ENCODE measurements at regions not wholly inside any gene's neighbourhood (a gene's known extent, or its start where the extent isn't known, plus 50 kb on each side); places are given as distances from the start of the nearest gene placed in this dataset.
A peak's percentile ranks its signal among the peaks of the same experiment; 100 is the strongest.

GRCh38 chr7:106520962-106521514 lies 139.9 kb downstream of the CCDC71L start:
- CTCF ChIA-PET: interaction anchor here (0.6 to 0.7 kb wide), 5 partner anchors 16 to 568 kb away, joined by 3 to 9 read pairs (median 4); no protein-coding TSS in a partner anchor
- Mint-ChIP-seq H3K4me3 (ENCODE audit: low read depth, unreplicated experiment) (no peak overlapping the region), H3K9me3 (ENCODE audit: low read depth, unreplicated experiment) (no peaks in the 10 kb centered on the region), H3K4me1 (ENCODE audit: low read depth, unreplicated experiment) (no peaks in the 10 kb centered on the region), H3K36me3 (ENCODE audit: insufficient read depth, unreplicated experiment) (no peaks in the 10 kb centered on the region), H3K27me3 (ENCODE audit: unreplicated experiment) (peaks cover 14% of the 10 kb centered on the region), H3K27ac (ENCODE audit: unreplicated experiment) (no peak overlapping the region)
- no TSS peak for BruUV-seq (replicated peaks)
- TF ChIP-seq CTCF (IDR thresholded peaks at IDR 0.05; ENCODE audit: unreplicated experiment): no peak
- intact Hi-C loops (cut with micrococcal nuclease; ENCODE audit: unreplicated experiment): loop anchor here (5.0 kb wide), 1 partner anchor 344 kb away; no protein-coding TSS in a partner anchor
- DNase-seq: peak; percentile 19

GRCh38 chr7:106518967-106519366 lies 142.0 kb downstream of the CCDC71L start:
- Mint-ChIP-seq H3K4me3 (ENCODE audit: low read depth, unreplicated experiment) (no peak overlapping the region), H3K27ac (ENCODE audit: unreplicated experiment) (no peak overlapping the region), H3K36me3 (ENCODE audit: insufficient read depth, unreplicated experiment) (no peaks in the 10 kb centered on the region), H3K27me3 (ENCODE audit: unreplicated experiment) (peaks cover 14% of the 10 kb centered on the region), H3K9me3 (ENCODE audit: low read depth, unreplicated experiment) (no peaks in the 10 kb centered on the region), H3K4me1 (ENCODE audit: low read depth, unreplicated experiment) (no peaks in the 10 kb centered on the region)
- CTCF ChIA-PET: no interaction called here
- BruUV-seq (replicated peaks): no TSS peak
- no peak for DNase-seq
- no peak for TF ChIP-seq CTCF (IDR thresholded peaks at IDR 0.05; ENCODE audit: unreplicated experiment)
- intact Hi-C loops (cut with micrococcal nuclease; ENCODE audit: unreplicated experiment): no loop called here

GRCh38 chr7:106518239-106518638 lies 142.7 kb downstream of the CCDC71L start:
- Mint-ChIP-seq H3K27me3 (ENCODE audit: unreplicated experiment) (peaks cover 14% of the 10 kb centered on the region), H3K36me3 (ENCODE audit: insufficient read depth, unreplicated experiment) (no peaks in the 10 kb centered on the region), H3K4me1 (ENCODE audit: low read depth, unreplicated experiment) (no peaks in the 10 kb centered on the region), H3K9me3 (ENCODE audit: low read depth, unreplicated experiment) (no peaks in the 10 kb centered on the region), H3K4me3 (ENCODE audit: low read depth, unreplicated experiment) (no peak overlapping the region), H3K27ac (ENCODE audit: unreplicated experiment) (no peak overlapping the region)
- no peak for TF ChIP-seq CTCF (IDR thresholded peaks at IDR 0.05; ENCODE audit: unreplicated experiment)
- CTCF ChIA-PET: no interaction called here
- no TSS peak for BruUV-seq (replicated peaks)
- no peak for DNase-seq
- intact Hi-C loops (cut with micrococcal nuclease; ENCODE audit: unreplicated experiment): no loop called here

GRCh38 chr7:106517508-106517907 lies 143.4 kb downstream of the CCDC71L start:
- H3K4me3 Mint-ChIP-seq (ENCODE audit: low read depth, unreplicated experiment): no peak overlapping the region
- TF ChIP-seq CTCF (IDR thresholded peaks at IDR 0.05; ENCODE audit: unreplicated experiment): no peak
- H3K27me3 Mint-ChIP-seq (ENCODE audit: unreplicated experiment): peaks cover 14% of the 10 kb centered on the region
- intact Hi-C loops (cut with micrococcal nuclease; ENCODE audit: unreplicated experiment): no loop called here
- no peaks in the 10 kb centered on the region for H3K9me3 Mint-ChIP-seq (ENCODE audit: low read depth, unreplicated experiment)
- no peaks in the 10 kb centered on the region for H3K4me1 Mint-ChIP-seq (ENCODE audit: low read depth, unreplicated experiment)
- no peak for DNase-seq
- no peak overlapping the region for H3K27ac Mint-ChIP-seq (ENCODE audit: unreplicated experiment)
- CTCF ChIA-PET: no interaction called here
- no TSS peak for BruUV-seq (replicated peaks)
- H3K36me3 Mint-ChIP-seq (ENCODE audit: insufficient read depth, unreplicated experiment): no peaks in the 10 kb centered on the region

Data from Calu3 (cell line).